CD14-positive monocyte (primary cell): ENCODE measurements at regions not wholly inside any gene's neighbourhood (a gene's known extent, or its start where the extent isn't known, plus 50 kb on each side); places are given as distances from the start of the nearest gene placed in this dataset.

Experiments
- DNase-seq, 3 donors: peaks; one replicate each; pipeline ENCODE4 v3.0.0-alpha.2; 2011 to 2022
- H2AFZ ChIP-seq: 2 replicates; pipeline ENCODE4 v1.6.0; 2012; ENCODE audit warnings: mild to moderate bottlenecking, low read depth, low read length, inconsistent platforms; ENCODE audit not compliant: insufficient read depth, poor library complexity, severe bottlenecking
- H3K27ac ChIP-seq, 2 donors: 1 replicate in 1 of 2; 2 replicates in 1 of 2; pipeline ENCODE4 v1.5.1; 2012 to 2013; ENCODE audit warnings: low read length in 2 of 2, control low read depth in 1 of 2, inconsistent platforms in 1 of 2, low read depth in 1 of 2, mild to moderate bottlenecking in 1 of 2
- H3K27me3 ChIP-seq, 2 donors: one replicate each; pipeline versions ENCODE4 v1.6.0 to v1.6.1; 2011 to 2013; ENCODE audit warnings: low read length in 2 of 2; ENCODE audit not compliant: control insufficient read depth in 2 of 2, insufficient read depth in 2 of 2
- H3K36me3 ChIP-seq, 2 donors: replicated peaks in 1 of 2; 1 replicate in 1 of 2; 2 replicates in 1 of 2; pipeline versions ENCODE4 v1.5.1 to v1.6.1; 2012 to 2013; ENCODE audit warnings: low read length in 2 of 2, control low read depth in 1 of 2, inconsistent platforms in 1 of 2, mild to moderate bottlenecking in 1 of 2; ENCODE audit not compliant: insufficient read depth in 2 of 2, control insufficient read depth in 1 of 2
- H3K4me1 ChIP-seq, 2 donors: 1 replicate in 1 of 2; 2 replicates in 1 of 2; pipeline versions ENCODE4 v1.5.1 to v1.6.1; 2012 to 2013; ENCODE audit warnings: low read length in 2 of 2, control low read depth in 1 of 2, inconsistent platforms in 1 of 2, mild to moderate bottlenecking in 1 of 2, moderate library complexity in 1 of 2; ENCODE audit not compliant: insufficient read depth in 2 of 2, control insufficient read depth in 1 of 2
- H3K4me2 ChIP-seq: replicated peaks from 2 replicates; pipeline ENCODE3; 2012; ENCODE audit warnings: low read length, moderate library complexity, mild to moderate bottlenecking; ENCODE audit not compliant: poor library complexity, severe bottlenecking; ENCODE audit errors: extremely low read depth
- H3K4me3 ChIP-seq, 3 experiments: fragments of 200-600 bp in 1 of 3; sonication (generic) in 1 of 3; replicated peaks in 1 of 3; 1 replicate in 2 of 3; 2 replicates in 1 of 3; pipeline ENCODE4 v1.5.1; 2011 to 2013; ENCODE audit warnings: low read length in 3 of 3, mild to moderate bottlenecking in 3 of 3, control low read depth in 2 of 3, low read depth in 2 of 3, inconsistent platforms in 1 of 3, moderate library complexity in 1 of 3
- H3K79me2 ChIP-seq: 2 replicates; pipeline ENCODE4 v1.6.0; 2012; ENCODE audit warnings: mild to moderate bottlenecking, control low read depth, inconsistent platforms, low read length, moderate library complexity; ENCODE audit not compliant: insufficient read depth
- H3K9ac ChIP-seq: 2 replicates; pipeline ENCODE4 v1.6.0; 2017; ENCODE audit warnings: low read length, mild to moderate bottlenecking; ENCODE audit not compliant: insufficient read depth, poor library complexity, severe bottlenecking
- H3K9me3 ChIP-seq, 2 donors: replicated peaks in 1 of 2; 1 replicate in 1 of 2; 2 replicates in 1 of 2; pipeline versions ENCODE4 v1.5.1 to v1.6.1; 2012 to 2013; ENCODE audit warnings: low read length in 2 of 2, control low read depth in 1 of 2; ENCODE audit not compliant: control insufficient read depth in 1 of 2, insufficient read depth in 1 of 2
- H4K20me1 ChIP-seq: 2 replicates; pipeline ENCODE4 v1.6.0; 2012; ENCODE audit warnings: mild to moderate bottlenecking, low read length, control low read depth, moderate library complexity; ENCODE audit not compliant: insufficient read depth
- H3K27ac Mint-ChIP-seq, 7 donors: one replicate each; pipeline ENCODE4 v1.8.0; 2020; ENCODE audit warnings: mild to moderate bottlenecking in 7 of 7, mixed read lengths in 7 of 7, moderate library complexity in 6 of 7, inconsistent platforms in 2 of 7
- H3K27me3 Mint-ChIP-seq, 3 donors: one replicate each; pipeline ENCODE4 v1.8.0; 2021 to 2022; ENCODE audit warnings: low read depth in 3 of 3, mild to moderate bottlenecking in 3 of 3, mixed read lengths in 3 of 3, moderate library complexity in 3 of 3, inconsistent platforms in 1 of 3
- H3K36me3 Mint-ChIP-seq, 2 donors: one replicate each; pipeline ENCODE4 v1.8.0; 2020; ENCODE audit warnings: mixed read lengths in 2 of 2, inconsistent platforms in 1 of 2, mild to moderate bottlenecking in 1 of 2
- H3K4me1 Mint-ChIP-seq: one replicate; pipeline ENCODE4 v1.8.0; 2020; ENCODE audit warnings: mild to moderate bottlenecking, mixed read lengths
- H3K4me3 Mint-ChIP-seq, 2 donors: one replicate each; pipeline ENCODE4 v1.8.0; 2020; ENCODE audit warnings: mild to moderate bottlenecking in 2 of 2, mixed read lengths in 2 of 2, moderate library complexity in 1 of 2
- H3K9me3 Mint-ChIP-seq, 7 donors: one replicate each; pipeline ENCODE4 v1.8.0; 2020 to 2022; ENCODE audit warnings: mixed read lengths in 7 of 7, mild to moderate bottlenecking in 6 of 7, moderate library complexity in 6 of 7, inconsistent platforms in 2 of 7
- CTCF ChIP-seq: fragments of 200-600 bp; IDR thresholded peaks from one replicate; pipeline ENCODE4 v1.8.0; 2022; ENCODE audit warnings: antibody characterized with exemption, mild to moderate bottlenecking
- WGBS: methylation state at CpG from one replicate; pipeline ENCODE4 v1.1.5; 2013; ENCODE audit warnings: missing lambda C conversion rate; ENCODE audit not compliant: insufficient coverage; 5-methylcytosine and 5-hydroxymethylcytosine counted together
- intact Hi-C, 2 donors: fragments of 100-400 bp; cut with micrococcal nuclease; formaldehyde crosslinking; loops; one replicate each; pipeline versions ENCODE4 v1.15.0 to v1.15.1; 2023

DNA sequence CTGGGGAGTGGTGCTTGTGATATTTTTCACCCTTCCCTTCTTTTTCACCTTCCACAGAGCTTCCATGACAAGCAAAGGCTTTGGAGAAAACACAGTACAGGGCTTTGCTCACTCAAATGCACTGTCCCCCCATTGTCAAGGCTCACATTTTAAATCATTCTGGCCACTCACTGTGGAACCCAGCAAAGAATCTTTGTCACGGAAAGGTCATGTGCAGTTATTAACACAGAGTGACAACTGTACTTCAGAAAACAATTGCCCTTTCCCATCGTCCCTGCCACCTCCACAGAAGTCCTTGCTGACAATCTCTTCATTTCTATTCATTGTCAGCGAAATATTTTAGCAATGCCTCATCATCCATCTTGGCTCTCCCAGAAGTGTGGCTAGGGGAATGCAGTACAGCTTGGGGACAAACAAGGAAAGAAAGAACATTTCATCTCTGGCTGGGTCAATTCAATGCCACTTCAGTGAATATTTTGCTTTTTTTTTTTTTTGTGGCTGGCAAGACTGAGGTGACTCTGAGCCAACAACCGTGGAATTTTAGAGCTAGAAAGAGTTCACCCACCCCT is 851.0 kb downstream of the KCNMA1 start:
- peaks cover 0 to 8% (median 5%) of the 10 kb centered on the region in 7 donors for H3K9me3 Mint-ChIP-seq
- H3K4me1 Mint-ChIP-seq: no peaks in the 10 kb centered on the region
- H3K4me3 Mint-ChIP-seq: no peak overlapping the region
- H3K9ac ChIP-seq: no peak overlapping the region
- intact Hi-C loops: no loop called here
- no peaks in the 10 kb centered on the region for H3K4me1 ChIP-seq
- H3K27ac Mint-ChIP-seq: no peak overlapping the region
- H3K36me3 ChIP-seq: no peaks in the 10 kb centered on the region
- H3K27me3 ChIP-seq: no peaks in the 10 kb centered on the region
- no peak for TF ChIP-seq CTCF
- 100% methylated on average over 2 of the region's 4 CpGs for WGBS
- H2AFZ ChIP-seq: no peak overlapping the region
- H4K20me1 ChIP-seq: no peaks in the 10 kb centered on the region
- H3K4me3 ChIP-seq: no peak overlapping the region
- DNase-seq: no peak
- no peaks in the 10 kb centered on the region for H3K36me3 Mint-ChIP-seq
- no peak overlapping the region for H3K27ac ChIP-seq
- no peaks in the 10 kb centered on the region for H3K79me2 ChIP-seq
- no peaks in the 10 kb centered on the region for H3K9me3 ChIP-seq
- no peak overlapping the region for H3K4me2 ChIP-seq
- H3K27me3 Mint-ChIP-seq: peaks cover 0 to 1% (median 0%) of the 10 kb centered on the region in 3 donors

DNA sequence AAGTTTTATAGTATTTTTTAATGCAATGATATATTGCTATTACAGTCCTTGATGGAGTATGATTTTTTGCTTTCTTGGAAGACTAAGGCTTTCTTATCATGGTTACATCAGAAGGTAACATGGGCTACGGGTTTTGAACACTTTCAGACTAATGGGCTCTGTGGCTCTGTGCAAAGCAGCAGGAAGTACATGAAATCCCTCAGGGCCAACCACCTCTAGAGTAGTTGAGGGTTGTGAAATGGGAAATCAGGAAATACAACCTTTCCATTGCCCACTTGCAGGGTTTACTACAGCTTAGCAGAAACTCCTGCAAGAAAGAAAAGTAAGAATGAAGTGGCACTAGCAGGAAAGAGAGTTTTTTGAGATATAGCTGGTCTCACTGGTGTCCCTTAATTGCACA is 853.5 kb downstream of the KCNMA1 start:
- Mint-ChIP-seq H3K27me3 (peaks cover 0 to 1% (median 0%) of the 10 kb centered on the region in 3 donors), H3K4me1 (no peaks in the 10 kb centered on the region), H3K9me3 (peaks cover 4 to 13% (median 6%) of the 10 kb centered on the region in 7 donors), H3K4me3 (no peak overlapping the region), H3K36me3 (no peaks in the 10 kb centered on the region), H3K27ac (no peak overlapping the region)
- Histone ChIP-seq H3K4me3 (no peak overlapping the region), H3K9me3 (no peaks in the 10 kb centered on the region), H3K79me2 (no peaks in the 10 kb centered on the region), H3K27ac (no peak overlapping the region), H3K36me3 (no peaks in the 10 kb centered on the region), H3K27me3 (no peaks in the 10 kb centered on the region), H4K20me1 (no peaks in the 10 kb centered on the region), H3K4me1 (no peaks in the 10 kb centered on the region), H2AFZ (no peak overlapping the region), H3K4me2 (no peak overlapping the region), H3K9ac (no peak overlapping the region)
- DNase-seq: no peak
- no CpG with 5 or more reads among the region's 1 CpG for WGBS
- TF ChIP-seq CTCF: no peak
- intact Hi-C loops: no loop called here
